D721Med (cell line): ENCODE measurements at regions not wholly inside any gene's neighbourhood (a gene's known extent, or its start where the extent isn't known, plus 50 kb on each side); places are given as distances from the start of the nearest gene placed in this dataset.

Source experiments
- DNase-seq: peaks from one replicate; pipeline ENCODE4 v3.0.0; 2011; ENCODE audit warnings: low spot score; ENCODE audit not compliant: insufficient read length
- FAIRE-seq: peaks from 2 replicates; lab custom pipeline; 2011; peaks lifted over from hg19 to GRCh38; lab: Jason Lieb, UNC
- TF ChIP-seq, protein P1 (sequence below): IDR thresholded peaks from 2 replicates; pipeline ENCODE4 v1.5.1; 2012; ENCODE audit warnings: mild to moderate bottlenecking, control low read depth; ENCODE audit not compliant: insufficient read depth; ENCODE audit errors: missing control alignments

DNA sequence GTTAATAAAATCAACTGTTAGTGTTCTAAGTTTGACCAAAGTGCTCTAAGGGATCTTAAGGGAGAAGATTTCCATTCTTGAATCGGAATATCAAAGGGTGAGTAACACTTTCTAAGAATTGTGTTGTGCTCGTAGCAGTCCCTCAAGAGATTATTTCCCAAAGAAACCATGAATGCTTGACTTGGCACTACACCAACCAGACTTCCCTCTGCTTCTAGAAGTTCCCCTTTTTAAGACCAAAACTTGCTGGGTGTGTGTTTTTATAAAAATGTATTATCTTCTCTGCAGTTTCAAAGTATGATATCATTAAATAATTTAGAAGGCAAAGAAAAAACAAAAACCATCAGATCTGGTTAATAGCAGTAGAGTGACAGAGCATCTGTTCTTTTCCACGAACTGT lies 522.0 kb upstream of the FAM98A start:
- FAIRE-seq (no peak), DNase-seq (no peak)
- TF ChIP-seq, protein P1, sequence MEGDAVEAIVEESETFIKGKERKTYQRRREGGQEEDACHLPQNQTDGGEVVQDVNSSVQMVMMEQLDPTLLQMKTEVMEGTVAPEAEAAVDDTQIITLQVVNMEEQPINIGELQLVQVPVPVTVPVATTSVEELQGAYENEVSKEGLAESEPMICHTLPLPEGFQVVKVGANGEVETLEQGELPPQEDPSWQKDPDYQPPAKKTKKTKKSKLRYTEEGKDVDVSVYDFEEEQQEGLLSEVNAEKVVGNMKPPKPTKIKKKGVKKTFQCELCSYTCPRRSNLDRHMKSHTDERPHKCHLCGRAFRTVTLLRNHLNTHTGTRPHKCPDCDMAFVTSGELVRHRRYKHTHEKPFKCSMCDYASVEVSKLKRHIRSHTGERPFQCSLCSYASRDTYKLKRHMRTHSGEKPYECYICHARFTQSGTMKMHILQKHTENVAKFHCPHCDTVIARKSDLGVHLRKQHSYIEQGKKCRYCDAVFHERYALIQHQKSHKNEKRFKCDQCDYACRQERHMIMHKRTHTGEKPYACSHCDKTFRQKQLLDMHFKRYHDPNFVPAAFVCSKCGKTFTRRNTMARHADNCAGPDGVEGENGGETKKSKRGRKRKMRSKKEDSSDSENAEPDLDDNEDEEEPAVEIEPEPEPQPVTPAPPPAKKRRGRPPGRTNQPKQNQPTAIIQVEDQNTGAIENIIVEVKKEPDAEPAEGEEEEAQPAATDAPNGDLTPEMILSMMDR: no peak

- FAIRE-seq: no peak
Observed at GRCh38 chr2:34115076-34115475, 516.0 kb upstream of the FAM98A start.

DNA sequence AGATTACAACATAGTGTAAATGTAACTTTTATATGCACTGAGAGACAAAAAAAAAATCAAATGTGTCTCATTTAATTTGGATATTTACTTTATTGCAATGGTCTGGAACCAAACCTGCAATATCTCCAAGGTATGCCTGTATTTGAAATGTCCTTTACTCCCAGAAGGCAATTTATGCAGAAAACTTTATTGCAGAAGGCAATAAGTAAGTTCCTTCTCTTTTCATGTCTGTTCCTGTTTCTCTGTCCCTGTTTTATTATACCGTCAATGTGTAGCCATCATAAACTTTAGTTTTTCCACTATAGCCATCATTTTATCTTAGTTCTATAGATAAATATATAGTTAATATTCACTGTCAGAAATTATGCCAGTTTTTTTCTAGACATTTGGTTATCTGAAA lies 513.1 kb upstream of the FAM98A start:
- TF ChIP-seq, protein P1: no peak
- FAIRE-seq: no peak

More at GRCh38 chr2:34115076-34115475, 516.0 kb upstream of the FAM98A start:
- DNase-seq: no peak
- TF ChIP-seq, protein P1: no peak

GRCh38 chr2:34110392-34110791 lies 511.3 kb upstream of the FAM98A start:
- TF ChIP-seq, protein P1: no peak
- FAIRE-seq (no peak), DNase-seq (no peak)

More for the DNA sequence above, 513.1 kb upstream of the FAM98A start:
- no peak for DNase-seq

DNA sequence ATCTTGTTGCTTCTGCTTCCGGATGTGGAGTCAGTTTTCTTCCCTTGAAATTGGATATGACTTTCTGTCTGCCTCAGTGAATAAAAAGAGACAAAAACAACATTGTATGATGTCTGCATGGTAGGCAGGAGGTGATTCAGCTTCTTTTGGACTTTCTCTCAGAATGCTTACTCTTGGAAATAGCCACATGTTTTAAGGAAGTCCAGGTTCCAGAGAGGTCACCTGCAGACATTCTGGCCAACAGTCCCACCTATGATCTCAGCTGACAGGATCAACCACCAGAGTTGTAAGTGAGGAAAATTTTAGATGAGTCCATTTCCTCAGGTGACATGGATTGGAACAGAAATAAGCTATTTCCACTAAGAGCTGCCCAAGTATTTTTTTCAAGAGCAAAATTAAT lies 508.7 kb upstream of the FAM98A start:
- no peak for FAIRE-seq
- TF ChIP-seq, protein P1: no peak
- no peak for DNase-seq

- DNase-seq: no peak
- TF ChIP-seq, protein P1: no peak
- no peak for FAIRE-seq
Observed at GRCh38 chr2:34105006-34105767, 506.1 kb upstream of the FAM98A start.

DNA sequence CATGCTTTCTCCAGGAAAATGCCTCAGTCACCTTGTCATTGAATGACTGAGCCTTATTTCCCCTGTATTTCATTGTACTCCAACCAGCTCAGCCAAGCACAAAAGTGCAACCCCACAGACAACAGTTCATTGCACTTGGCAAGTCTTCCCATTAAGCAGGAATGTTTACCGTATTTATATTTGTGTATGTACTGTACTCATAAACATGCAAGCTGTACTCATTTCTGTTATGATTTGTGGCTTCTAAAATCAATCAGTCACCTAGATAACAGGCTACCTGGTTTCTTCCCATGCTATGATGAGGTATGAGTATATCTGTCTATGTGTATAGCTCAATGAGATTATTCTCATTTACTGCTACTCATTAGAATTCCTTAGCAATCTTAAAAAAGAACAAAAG lies 505.5 kb upstream of the FAM98A start:
- DNase-seq: no peak
- TF ChIP-seq, protein P1: no peak
- FAIRE-seq: no peak
